ENCODE measurements at regions not wholly inside any gene's neighbourhood (a gene's known extent, or its start where the extent isn't known, plus 50 kb on each side); places are given as distances from the start of the nearest gene placed in this dataset.

GRCh38 chr1:113255720-113256347, 134.5 kb upstream of the MAGI3 start:
- intact Hi-C loops (cut with DNase I), result no loop called here

GRCh38 chr1:113256348-113256729, 134.0 kb upstream of the MAGI3 start:
- ATAC-seq (peak; percentile 45), DNase-seq (no peak)
- no peaks in the 10 kb centered on the region for H3K36me3 ChIP-seq
- no peaks in the 10 kb centered on the region for H3K27me3 ChIP-seq
- intact Hi-C loops (cut with DNase I), result no loop called here
- H3K9me3 ChIP-seq, result no peaks in the 10 kb centered on the region
- TF ChIP-seq, protein P1, sequence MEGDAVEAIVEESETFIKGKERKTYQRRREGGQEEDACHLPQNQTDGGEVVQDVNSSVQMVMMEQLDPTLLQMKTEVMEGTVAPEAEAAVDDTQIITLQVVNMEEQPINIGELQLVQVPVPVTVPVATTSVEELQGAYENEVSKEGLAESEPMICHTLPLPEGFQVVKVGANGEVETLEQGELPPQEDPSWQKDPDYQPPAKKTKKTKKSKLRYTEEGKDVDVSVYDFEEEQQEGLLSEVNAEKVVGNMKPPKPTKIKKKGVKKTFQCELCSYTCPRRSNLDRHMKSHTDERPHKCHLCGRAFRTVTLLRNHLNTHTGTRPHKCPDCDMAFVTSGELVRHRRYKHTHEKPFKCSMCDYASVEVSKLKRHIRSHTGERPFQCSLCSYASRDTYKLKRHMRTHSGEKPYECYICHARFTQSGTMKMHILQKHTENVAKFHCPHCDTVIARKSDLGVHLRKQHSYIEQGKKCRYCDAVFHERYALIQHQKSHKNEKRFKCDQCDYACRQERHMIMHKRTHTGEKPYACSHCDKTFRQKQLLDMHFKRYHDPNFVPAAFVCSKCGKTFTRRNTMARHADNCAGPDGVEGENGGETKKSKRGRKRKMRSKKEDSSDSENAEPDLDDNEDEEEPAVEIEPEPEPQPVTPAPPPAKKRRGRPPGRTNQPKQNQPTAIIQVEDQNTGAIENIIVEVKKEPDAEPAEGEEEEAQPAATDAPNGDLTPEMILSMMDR (IDR thresholded peaks at IDR 0.05), result no peak
- no peak overlapping the region for H3K4me3 ChIP-seq
- H3K4me1 ChIP-seq, result peaks cover 8% of the 10 kb centered on the region
- H3K27ac ChIP-seq, result peak overlapping the region; percentile 78

More at GRCh38 chr1:113255720-113256347, 134.5 kb upstream of the MAGI3 start:
- Histone ChIP-seq H3K36me3 (no peaks in the 10 kb centered on the region), H3K27me3 (no peaks in the 10 kb centered on the region), H3K27ac (peak overlapping the region; percentile 78), H3K4me1 (peaks cover 8% of the 10 kb centered on the region), H3K4me3 (no peak overlapping the region), H3K9me3 (no peaks in the 10 kb centered on the region)
- DNase-seq (no peak), ATAC-seq (peak; percentile 77)
- TF ChIP-seq, protein P1 (IDR thresholded peaks at IDR 0.05), result no peak

DNA sequence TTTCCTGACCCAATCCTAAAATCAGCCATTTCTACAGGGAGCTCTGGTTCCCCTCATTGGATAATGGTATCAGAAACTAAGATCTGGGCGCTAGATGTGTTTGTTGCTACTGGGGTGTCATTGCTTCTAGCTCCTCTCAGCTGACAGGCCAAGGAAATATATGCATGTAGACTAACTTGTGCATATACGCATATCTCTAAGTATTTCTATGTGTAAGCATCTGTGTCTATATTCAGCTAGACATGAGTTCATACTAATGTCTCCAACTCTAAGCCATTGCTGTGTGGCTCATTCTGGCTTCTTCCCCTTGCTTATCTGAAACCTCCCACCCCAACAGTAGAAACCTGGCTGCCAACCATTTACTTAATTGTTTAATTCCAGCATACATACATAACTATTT, 130.3 kb upstream of the MAGI3 start:
- intact Hi-C loops (cut with DNase I), result no loop called here
- no peaks in the 10 kb centered on the region for H3K36me3 ChIP-seq
- H3K4me1 ChIP-seq, result peaks cover 8% of the 10 kb centered on the region
- H3K27me3 ChIP-seq, result no peaks in the 10 kb centered on the region
- H3K27ac ChIP-seq, result no peak overlapping the region
- ATAC-seq (no peak), DNase-seq (no peak)
- TF ChIP-seq, protein P1 (IDR thresholded peaks at IDR 0.05), result no peak
- H3K4me3 ChIP-seq, result no peak overlapping the region
- H3K9me3 ChIP-seq, result no peaks in the 10 kb centered on the region

DNA sequence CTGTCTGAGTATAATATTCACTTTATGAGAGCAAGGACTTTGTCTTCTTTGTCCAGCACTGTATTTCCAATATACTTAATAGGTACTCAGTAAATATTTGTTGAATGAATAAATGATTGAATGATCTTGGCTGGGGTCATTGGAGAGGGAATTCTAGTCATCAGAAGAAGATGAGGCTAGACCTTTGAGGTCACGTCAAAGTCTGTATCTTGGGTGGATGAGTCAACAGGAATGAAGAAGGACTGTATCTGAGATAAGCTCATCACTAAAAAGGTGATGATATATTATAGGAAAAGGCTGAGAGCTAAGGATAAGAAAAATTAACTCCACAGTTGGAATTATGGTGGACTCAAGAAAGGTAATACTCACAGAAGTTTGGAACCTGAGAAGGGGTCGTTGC, 125.1 kb upstream of the MAGI3 start:
- no peak overlapping the region for H3K4me3 ChIP-seq
- H3K9me3 ChIP-seq, result no peaks in the 10 kb centered on the region
- intact Hi-C loops (cut with DNase I), result no loop called here
- DNase-seq (no peak), ATAC-seq (no peak)
- H3K27me3 ChIP-seq, result no peaks in the 10 kb centered on the region
- TF ChIP-seq, protein P1 (IDR thresholded peaks at IDR 0.05), result no peak
- no peak overlapping the region for H3K27ac ChIP-seq
- H3K36me3 ChIP-seq, result no peaks in the 10 kb centered on the region
- H3K4me1 ChIP-seq, result no peaks in the 10 kb centered on the region

DNA sequence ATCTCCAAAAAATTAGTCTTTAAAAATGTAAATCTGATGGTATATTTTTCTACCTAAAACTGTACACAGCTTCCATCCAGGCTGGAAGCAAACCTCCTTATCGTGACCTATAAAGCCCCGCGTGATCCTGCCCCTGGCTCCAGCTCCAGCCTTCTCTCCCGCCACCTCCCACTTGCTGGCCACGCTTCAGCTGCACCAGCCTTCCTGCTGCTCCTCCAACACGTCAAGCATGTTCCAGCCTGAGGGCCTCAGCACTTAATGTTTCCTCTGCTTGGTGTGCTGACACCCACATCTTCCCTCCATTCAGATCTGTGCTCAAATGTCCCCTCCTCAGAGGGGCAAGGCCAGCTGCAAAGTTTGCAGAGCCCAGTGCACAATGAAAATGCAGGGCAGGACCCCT, 123.5 kb upstream of the MAGI3 start:
- no peak for DNase-seq
- Histone ChIP-seq H3K36me3 (no peaks in the 10 kb centered on the region), H3K27me3 (no peaks in the 10 kb centered on the region), H3K9me3 (no peaks in the 10 kb centered on the region), H3K4me1 (no peaks in the 10 kb centered on the region), H3K27ac (no peak overlapping the region), H3K4me3 (no peak overlapping the region)
- intact Hi-C loops (cut with DNase I), result no loop called here
- TF ChIP-seq, protein P1 (IDR thresholded peaks at IDR 0.05), result no peak
- ATAC-seq, result no peak

Measured in upper lobe of right lung (tissue), 1 donor.